Testis (tissue), 2 donors: ENCODE measurements at regions not wholly inside any gene's neighbourhood (a gene's known extent, or its start where the extent isn't known, plus 50 kb on each side); places are given as distances from the start of the nearest gene placed in this dataset.

Experiments used
- DNase-seq: peaks from one replicate; pipeline ENCODE4 v3.0.0-alpha.2; 2019
- H3K27ac ChIP-seq, 2 donors: fragments of 200-600 bp; sonication (generic); one replicate each; pipeline ENCODE4 v1.5.1; 2019
- H3K27me3 ChIP-seq: fragments of 200-600 bp; sonication (generic); one replicate; pipeline ENCODE4 v1.5.1; 2019
- H3K36me3 ChIP-seq: fragments of 200-600 bp; sonication (generic); one replicate; pipeline ENCODE4 v1.5.1; 2017; ENCODE audit warnings: low read depth; ENCODE audit errors: missing control alignments
- H3K4me1 ChIP-seq: fragments of 200-600 bp; sonication (generic); one replicate; pipeline ENCODE4 v1.5.1; 2019
- H3K4me3 ChIP-seq, 2 donors: fragments of 200-600 bp; sonication (generic); one replicate each; pipeline ENCODE4 v1.5.1; 2017 to 2019
- H3K9me3 ChIP-seq: fragments of 200-600 bp; sonication (generic); one replicate; pipeline ENCODE4 v1.5.1; 2017
- CTCF ChIP-seq, 3 experiments: fragments of 450-650 bp in 2 of 3; fragments of 200-600 bp in 1 of 3; sonication (generic) in 1 of 3; IDR thresholded peaks; one replicate each; pipeline ENCODE4 v1.5.1; 2016 to 2019; ENCODE audit warnings: antibody characterized with exemption in 3 of 3, mild to moderate bottlenecking in 2 of 3, moderate library complexity in 1 of 3
- POLR2A ChIP-seq: fragments of 450-650 bp; IDR thresholded peaks from one replicate; pipeline ENCODE4 v1.6.1; 2017; ENCODE audit warnings: antibody characterized with exemption, mild to moderate bottlenecking, moderate library complexity
- WGBS, 2 donors: methylation state at CpG; one replicate each; pipeline ENCODE4 v1.1.5; 2018; 5-methylcytosine and 5-hydroxymethylcytosine counted together
- intact Hi-C: fragments of 100-400 bp; cut with DNase I; formaldehyde crosslinking; loops from one replicate; pipeline ENCODE4 v1.15.1; 2023; ENCODE audit warnings: low total_unique reads

DNA sequence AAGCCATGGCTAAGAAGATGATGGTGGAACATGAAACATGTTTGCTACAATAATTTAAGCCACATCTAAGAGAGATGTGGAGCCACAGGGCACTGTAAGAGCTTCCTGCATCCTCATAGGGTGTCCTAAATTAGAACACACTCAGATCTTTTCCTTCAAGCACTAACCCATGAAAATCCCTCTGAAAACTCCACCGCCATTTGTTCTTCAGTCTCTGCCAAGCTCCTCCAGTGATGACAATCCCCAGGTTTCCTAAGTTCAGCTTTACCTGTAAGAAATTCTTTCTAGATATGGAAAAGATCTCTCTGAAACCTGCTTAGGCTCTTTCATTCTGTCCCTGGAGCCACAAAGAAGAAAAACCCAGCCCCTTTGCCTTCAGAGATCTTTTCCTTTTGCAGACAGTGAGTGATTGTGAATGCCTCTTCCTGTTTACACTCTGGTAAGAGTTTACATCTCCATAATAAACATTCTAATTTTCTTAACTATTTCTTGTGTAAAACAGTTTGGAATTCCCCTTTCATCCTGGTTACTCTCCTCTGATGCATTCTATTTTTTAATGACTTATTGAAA, 907.2 kb downstream of the VRK1 start:
- 97 to 100% methylated on average over 1 of the region's 1 CpG for WGBS, 2 donors

GRCh38 chr14:97705107-97705506, 907.9 kb downstream of the VRK1 start:
- H3K27me3 ChIP-seq: no peaks in the 10 kb centered on the region
- TF ChIP-seq CTCF (IDR thresholded peaks at IDR 0.05) (no peak), POLR2A (no peak)
- DNase-seq: no peak
- H3K27ac ChIP-seq: no peak overlapping the region
- H3K4me1 ChIP-seq: no peaks in the 10 kb centered on the region
- intact Hi-C loops: no loop called here
- H3K36me3 ChIP-seq: no peaks in the 10 kb centered on the region
- WGBS, 2 donors: 47 to 59% methylated on average over 2 of the region's 2 CpGs
- H3K4me3 ChIP-seq: no peak overlapping the region
- no peaks in the 10 kb centered on the region for H3K9me3 ChIP-seq

More for the DNA sequence above, 907.2 kb downstream of the VRK1 start:
- intact Hi-C loops: no loop called here
- no peaks in the 10 kb centered on the region for H3K4me1 ChIP-seq
- H3K27me3 ChIP-seq: no peaks in the 10 kb centered on the region
- H3K27ac ChIP-seq: no peak overlapping the region
- H3K36me3 ChIP-seq: no peaks in the 10 kb centered on the region
- no peak for DNase-seq
- H3K4me3 ChIP-seq: no peak overlapping the region
- no peak for TF ChIP-seq POLR2A
- no peak for TF ChIP-seq CTCF (IDR thresholded peaks at IDR 0.05)
- no peaks in the 10 kb centered on the region for H3K9me3 ChIP-seq

- Histone ChIP-seq H3K27me3 (no peaks in the 10 kb centered on the region), H3K9me3 (no peaks in the 10 kb centered on the region), H3K27ac (no peak overlapping the region), H3K4me1 (no peaks in the 10 kb centered on the region), H3K4me3 (no peak overlapping the region), H3K36me3 (no peaks in the 10 kb centered on the region)
- no peak for DNase-seq
- intact Hi-C loops: no loop called here
- TF ChIP-seq CTCF (IDR thresholded peaks at IDR 0.05) (no peak), POLR2A (no peak)
- WGBS, 2 donors: 80 to 92% methylated on average over 2 of the region's 2 CpGs
Measured at GRCh38 chr14:97705976-97706375, 908.8 kb downstream of the VRK1 start.

- no peak for DNase-seq
- intact Hi-C loops: no loop called here
- 75 to 77% methylated on average over 2 of the region's 2 CpGs for WGBS, 2 donors
- Histone ChIP-seq H3K4me1 (no peaks in the 10 kb centered on the region), H3K36me3 (no peaks in the 10 kb centered on the region), H3K4me3 (no peak overlapping the region), H3K27me3 (no peaks in the 10 kb centered on the region), H3K9me3 (no peaks in the 10 kb centered on the region), H3K27ac (no peak overlapping the region)
- TF ChIP-seq POLR2A (no peak), CTCF (IDR thresholded peaks at IDR 0.05) (no peak)
Measured at GRCh38 chr14:97706819-97707218, 909.6 kb downstream of the VRK1 start.

DNA sequence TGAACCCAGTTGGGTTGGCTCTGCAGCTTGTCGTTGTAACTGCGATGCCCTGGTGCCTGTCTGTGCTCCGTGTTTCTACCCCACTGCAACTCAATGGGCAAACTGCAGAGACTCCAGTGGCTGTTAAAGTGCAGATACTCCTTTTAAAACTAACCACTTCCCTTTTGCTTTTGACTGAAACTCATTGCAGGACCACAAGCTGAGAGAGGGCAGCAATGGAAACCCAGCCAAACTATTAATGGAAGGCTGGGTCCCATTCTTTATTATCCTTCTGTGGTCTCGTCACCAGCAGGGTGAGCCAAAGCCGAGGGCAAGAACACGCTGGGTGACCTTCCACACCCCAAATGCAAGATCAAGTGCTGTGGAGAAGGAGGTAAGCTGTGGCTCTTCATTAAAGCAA, 910.4 kb downstream of the VRK1 start:
- 80 to 86% methylated on average over 6 of the region's 6 CpGs for WGBS, 2 donors
- intact Hi-C loops: no loop called here
- no peak for DNase-seq
- Histone ChIP-seq H3K4me1 (no peaks in the 10 kb centered on the region), H3K27ac (no peak overlapping the region), H3K36me3 (no peaks in the 10 kb centered on the region), H3K4me3 (no peak overlapping the region), H3K27me3 (no peaks in the 10 kb centered on the region), H3K9me3 (no peaks in the 10 kb centered on the region)
- TF ChIP-seq CTCF (IDR thresholded peaks at IDR 0.05) (no peak), POLR2A (no peak)
